ENCODE measurements at regions not wholly inside any gene's neighbourhood (a gene's known extent, or its start where the extent isn't known, plus 50 kb on each side); places are given as distances from the start of the nearest gene placed in this dataset.

GRCh38 chr11:45518141-45518832 lies 147.1 kb downstream of the CHST1 start:
- no peak for DNase-seq

GRCh38 chr11:45517171-45517770 lies 148.2 kb downstream of the CHST1 start:
- no peak for DNase-seq

GRCh38 chr11:45513821-45514340 lies 151.5 kb downstream of the CHST1 start:
- no peak for DNase-seq

GRCh38 chr11:45512471-45513148 lies 152.8 kb downstream of the CHST1 start:
- no peak for DNase-seq

GRCh38 chr11:45511566-45511965 lies 153.9 kb downstream of the CHST1 start:
- DNase-seq: no peak

- DNase-seq: no peak
Measured at GRCh38 chr11:45507916-45508315, 157.5 kb downstream of the CHST1 start.

- no peak for DNase-seq
Measured at GRCh38 chr11:45503311-45503710, 162.1 kb downstream of the CHST1 start.

- no peak for DNase-seq
Measured at GRCh38 chr11:45502226-45502545, 163.2 kb downstream of the CHST1 start.

- no peak for DNase-seq
Measured at GRCh38 chr11:45501392-45502225, 163.8 kb downstream of the CHST1 start.

- DNase-seq: peak; percentile 15
Measured at GRCh38 chr11:45500451-45500850, 165.0 kb downstream of the CHST1 start.

- DNase-seq: no peak
Measured at GRCh38 chr11:45494738-45495137, 170.7 kb downstream of the CHST1 start.

- DNase-seq: no peak
Measured at GRCh38 chr11:45489281-45489905, 176.0 kb downstream of the CHST1 start.

- no peak for DNase-seq
Measured at GRCh38 chr11:45486461-45486860, 179.0 kb downstream of the CHST1 start.

GRCh38 chr11:45485070-45485707 lies 180.2 kb downstream of the CHST1 start:
- no peak for DNase-seq

GRCh38 chr11:45484326-45484883 lies 181.0 kb downstream of the CHST1 start:
- DNase-seq: no peak

- DNase-seq: no peak
Measured at GRCh38 chr11:45483416-45483815, 182.0 kb downstream of the CHST1 start.

GRCh38 chr11:45482331-45482730 lies 183.1 kb downstream of the CHST1 start:
- DNase-seq: no peak

- DNase-seq: no peak
Measured at GRCh38 chr11:45481026-45481425, 184.4 kb downstream of the CHST1 start.

- no peak for DNase-seq
Measured at GRCh38 chr11:45477588-45477987, 187.8 kb downstream of the CHST1 start.

GRCh38 chr11:45476126-45476525 lies 189.3 kb downstream of the CHST1 start:
- DNase-seq: no peak

- DNase-seq: no peak
Measured at GRCh38 chr11:45475173-45475572, 189.0 kb upstream of the SYT13 start.

Measured in hindlimb muscle (tissue), 1 donor.